Aorta (tissue), 5 donors: ENCODE measurements at regions not wholly inside any gene's neighbourhood (a gene's known extent, or its start where the extent isn't known, plus 50 kb on each side); places are given as distances from the start of the nearest gene placed in this dataset.

Experiments used
- ATAC-seq: fragments of 200-7000 bp; cut with Tn5 transposase; one replicate; pipeline ENCODE4 v1.9.1; 2022; ENCODE audit warnings: moderate library complexity; ENCODE audit not compliant: low FRiP score
- DNase-seq, 2 donors: peaks; one replicate each; pipeline ENCODE4 v3.0.0-alpha.2; 2020
- H3K27ac ChIP-seq, 2 donors: one replicate each; pipeline ENCODE4 v1.5.1; 2013; ENCODE audit warnings: low read length in 2 of 2, mild to moderate bottlenecking in 2 of 2, moderate library complexity in 2 of 2, control low read depth in 1 of 2, inconsistent platforms in 1 of 2, low read depth in 1 of 2
- H3K27me3 ChIP-seq, 2 donors: one replicate each; pipeline ENCODE4 v1.6.1; 2013; ENCODE audit warnings: control low read depth in 1 of 2, low read length in 1 of 2, mild to moderate bottlenecking in 1 of 2, moderate library complexity in 1 of 2; ENCODE audit not compliant: insufficient read depth in 2 of 2, control insufficient read depth in 1 of 2
- H3K36me3 ChIP-seq, 2 donors: one replicate each; pipeline ENCODE4 v1.6.1; 2013; ENCODE audit warnings: control low read depth in 1 of 2, low read length in 1 of 2, mild to moderate bottlenecking in 1 of 2; ENCODE audit not compliant: insufficient read depth in 2 of 2, control insufficient read depth in 1 of 2
- H3K4me1 ChIP-seq, 2 donors: one replicate each; pipeline ENCODE4 v1.6.1; 2013; ENCODE audit warnings: low read length in 2 of 2, control low read depth in 1 of 2, mild to moderate bottlenecking in 1 of 2, moderate library complexity in 1 of 2; ENCODE audit not compliant: insufficient read depth in 2 of 2, control insufficient read depth in 1 of 2
- H3K4me3 ChIP-seq, 2 donors: one replicate each; pipeline ENCODE4 v1.5.1; 2013; ENCODE audit warnings: low read length in 2 of 2, control low read depth in 1 of 2, mild to moderate bottlenecking in 1 of 2
- H3K9me3 ChIP-seq: one replicate; pipeline ENCODE4 v1.6.1; 2013; ENCODE audit warnings: mild to moderate bottlenecking, low read length; ENCODE audit not compliant: control insufficient read depth
- WGBS, 2 donors: extraction: QIAGEN DNeasy Blood & Tissue Kit; methylation state at CpG; one replicate each; pipeline ENCODE4 v1.1.7; 2013; 5-methylcytosine and 5-hydroxymethylcytosine counted together
- intact Hi-C, 2 donors: fragments of 100-400 bp; cut with DNase I; formaldehyde crosslinking; loops; one replicate each; pipeline versions ENCODE4 v1.14.2 to v1.15.0; 2022
- donor health status: healthy with polysubstance abuse.
- donor health status: Bipolar disorder and iron deficiency.
- donor health status: DM: no; HTN: no; CAD: no.
- donor health status: DM: no; HTN: no; CAD: no.
- donor health status: DM: yes; HTN: yes; CAD: no.

DNA sequence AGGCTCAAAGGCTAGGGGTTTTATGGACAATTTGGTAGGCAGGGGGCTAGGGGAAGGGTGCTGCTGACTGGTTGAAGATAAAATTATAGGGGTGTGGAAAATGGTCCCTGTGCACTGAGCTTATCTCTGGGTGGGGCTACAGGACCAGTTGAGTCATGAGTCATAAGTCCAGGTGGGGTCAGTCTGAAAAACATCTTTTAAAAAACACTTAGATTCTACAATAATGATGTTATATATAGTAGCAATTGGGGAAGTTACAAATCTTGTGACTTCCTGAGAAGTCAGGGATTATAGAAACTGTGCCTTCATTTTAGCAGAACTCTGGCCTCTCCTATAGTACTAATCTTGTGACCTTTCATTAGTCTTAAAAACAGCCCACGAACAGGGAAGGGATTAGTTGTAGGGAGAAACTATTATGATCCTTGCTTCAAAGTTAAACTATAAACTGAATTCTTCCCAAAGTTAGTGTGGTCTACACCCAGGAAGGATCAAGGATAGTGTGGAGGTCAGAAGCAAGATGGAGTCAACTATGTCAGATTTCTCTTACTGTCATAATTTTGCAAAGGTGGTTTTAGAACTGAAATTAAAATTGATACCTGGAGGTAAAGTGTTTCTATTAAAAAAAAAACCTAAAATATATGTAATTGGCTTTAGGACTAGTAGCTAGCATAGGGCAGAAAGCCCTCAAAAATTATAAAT, 130.1 kb downstream of the P2RY1 start:
- Histone ChIP-seq H3K4me3 (no peak overlapping the region), H3K36me3 (no peaks in the 10 kb centered on the region), H3K27me3 (no peaks in the 10 kb centered on the region), H3K27ac (no peak overlapping the region), H3K4me1 (no peaks in the 10 kb centered on the region), H3K9me3 (peaks cover 3% of the 10 kb centered on the region)
- WGBS, 2 donors = 87 to 90% methylated on average over 1 of the region's 1 CpG
- intact Hi-C loops = no loop called here
- ATAC-seq (no peak), DNase-seq (no peak)

DNA sequence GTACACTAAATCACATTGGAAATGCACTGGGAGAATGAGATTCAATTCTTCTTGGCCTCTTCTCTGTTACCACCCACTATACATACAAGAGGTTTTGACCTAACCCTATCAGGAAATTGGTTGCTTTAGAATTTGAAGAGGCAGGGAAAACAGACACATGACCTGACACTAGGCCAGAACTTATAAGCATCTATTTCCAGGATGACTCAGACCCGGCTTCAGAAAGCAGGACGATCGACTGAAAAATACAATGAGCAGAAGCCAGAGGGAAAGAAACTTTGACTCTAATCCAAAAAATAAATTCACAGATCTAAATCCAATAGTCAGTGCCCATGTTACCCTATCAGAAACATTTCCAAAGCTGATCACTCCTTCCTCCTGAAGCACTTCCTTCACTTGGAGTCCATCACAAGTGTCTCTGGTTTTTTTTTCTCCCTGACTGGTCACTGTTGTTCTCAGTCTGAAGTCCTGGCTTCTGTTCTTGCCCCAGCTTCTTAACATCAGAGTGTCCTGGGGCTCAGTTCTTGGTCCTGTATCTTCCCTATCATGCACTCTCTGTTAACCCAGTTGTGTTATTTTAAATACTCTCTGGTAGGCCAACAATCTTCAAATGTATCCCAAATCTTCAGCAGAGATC, 133.6 kb downstream of the P2RY1 start:
- DNase-seq (no peak), ATAC-seq (no peak)
- intact Hi-C loops = no loop called here
- Histone ChIP-seq H3K27ac (no peak overlapping the region), H3K4me1 (no peaks in the 10 kb centered on the region), H3K4me3 (no peak overlapping the region), H3K9me3 (peaks cover 3% of the 10 kb centered on the region), H3K27me3 (no peaks in the 10 kb centered on the region), H3K36me3 (no peaks in the 10 kb centered on the region)
- WGBS, 2 donors = 17 to 27% methylated on average over 3 of the region's 3 CpGs

DNA sequence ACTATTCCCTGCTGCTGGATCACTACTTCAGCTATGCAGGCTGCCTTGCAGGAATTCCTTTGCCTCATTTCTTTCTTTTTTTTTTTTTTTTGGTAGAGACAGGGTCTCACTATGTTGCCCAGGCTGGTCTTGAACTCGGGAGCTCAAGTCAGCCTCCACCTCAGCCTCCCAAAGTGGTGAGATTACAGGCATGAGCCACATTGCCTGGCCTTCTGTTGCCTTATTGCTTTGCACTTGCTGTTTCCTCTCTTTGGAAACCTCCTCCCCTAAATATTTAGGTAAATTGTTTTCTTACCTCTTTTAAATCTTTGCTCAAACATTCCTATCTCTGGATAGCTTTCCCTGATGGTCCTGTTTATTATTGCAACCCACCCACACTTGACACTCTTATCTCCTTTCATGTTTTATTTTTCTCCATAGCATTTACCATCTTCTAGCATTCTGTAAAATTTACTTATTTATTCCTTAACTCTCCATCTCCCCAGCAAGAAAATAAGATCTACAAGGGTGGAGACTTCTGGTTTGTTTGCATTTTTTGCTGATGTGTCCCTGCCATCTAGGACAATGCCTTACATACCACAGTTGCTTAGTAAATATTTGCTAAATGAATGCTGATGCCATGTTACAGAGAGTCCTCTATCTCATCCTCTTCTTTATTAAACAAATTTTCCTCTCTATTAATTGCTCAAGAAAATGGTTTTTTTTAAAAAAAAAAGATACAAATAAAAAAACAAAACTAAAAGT, 134.8 kb downstream of the P2RY1 start:
- no peaks in the 10 kb centered on the region for H3K4me1 ChIP-seq
- DNase-seq = no peak
- ATAC-seq = no peak
- H3K27ac ChIP-seq = no peak overlapping the region
- intact Hi-C loops = no loop called here
- 78 to 87% methylated on average over 1 of the region's 1 CpG for WGBS, 2 donors
- H3K9me3 ChIP-seq = peaks cover 3% of the 10 kb centered on the region
- no peak overlapping the region for H3K4me3 ChIP-seq
- no peaks in the 10 kb centered on the region for H3K27me3 ChIP-seq
- no peaks in the 10 kb centered on the region for H3K36me3 ChIP-seq

DNA sequence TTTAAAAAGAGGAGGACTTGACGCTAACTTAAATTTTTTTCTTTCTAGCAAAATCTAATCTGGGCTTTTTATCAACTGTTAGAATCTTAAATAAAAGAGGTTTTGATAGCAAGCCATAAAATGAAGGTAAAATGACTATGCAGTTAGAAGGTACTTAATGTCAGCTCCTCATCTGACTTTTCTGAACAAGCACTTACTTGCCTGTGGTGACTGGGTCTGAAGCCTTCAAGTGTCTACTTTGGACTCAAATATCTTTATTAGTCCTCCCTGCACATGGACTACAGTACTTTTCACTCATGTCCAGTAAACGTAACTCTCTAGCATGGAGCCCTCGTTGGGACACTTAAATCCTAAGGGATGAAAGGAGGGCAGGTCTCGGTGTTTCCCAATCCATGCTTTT, 135.9 kb downstream of the P2RY1 start:
- Histone ChIP-seq H3K27ac (no peak overlapping the region), H3K4me1 (no peaks in the 10 kb centered on the region), H3K9me3 (peaks cover 3% of the 10 kb centered on the region), H3K36me3 (no peaks in the 10 kb centered on the region), H3K27me3 (no peaks in the 10 kb centered on the region), H3K4me3 (no peak overlapping the region)
- intact Hi-C loops = no loop called here
- 84 to 85% methylated on average over 4 of the region's 4 CpGs for WGBS, 2 donors
- DNase-seq = no peak
- ATAC-seq = no peak

DNA sequence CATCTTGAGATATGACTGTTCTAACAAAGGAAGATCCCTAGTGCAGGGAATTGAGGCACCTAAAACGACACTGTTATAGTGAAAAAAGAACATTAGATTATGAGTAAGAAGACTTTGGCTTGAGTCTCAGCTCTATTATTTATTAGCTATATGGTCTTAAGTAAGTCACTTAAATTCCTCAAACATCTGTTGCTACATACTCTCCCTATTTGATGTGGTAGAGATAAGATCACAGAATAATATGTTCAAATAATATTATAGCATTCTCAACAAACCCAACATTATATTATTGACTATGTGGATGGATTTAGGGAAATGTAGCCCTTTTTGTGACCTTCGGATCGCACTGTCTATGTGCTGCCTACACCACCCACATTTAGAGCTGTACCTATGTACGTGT, 136.9 kb downstream of the P2RY1 start:
- no peaks in the 10 kb centered on the region for H3K27me3 ChIP-seq
- H3K4me1 ChIP-seq = no peaks in the 10 kb centered on the region
- H3K9me3 ChIP-seq = peaks cover 1% of the 10 kb centered on the region
- no peak overlapping the region for H3K27ac ChIP-seq
- no peaks in the 10 kb centered on the region for H3K36me3 ChIP-seq
- ATAC-seq (no peak), DNase-seq (no peak)
- intact Hi-C loops = no loop called here
- 85 to 86% methylated on average over 4 of the region's 4 CpGs for WGBS, 2 donors
- no peak overlapping the region for H3K4me3 ChIP-seq

DNA sequence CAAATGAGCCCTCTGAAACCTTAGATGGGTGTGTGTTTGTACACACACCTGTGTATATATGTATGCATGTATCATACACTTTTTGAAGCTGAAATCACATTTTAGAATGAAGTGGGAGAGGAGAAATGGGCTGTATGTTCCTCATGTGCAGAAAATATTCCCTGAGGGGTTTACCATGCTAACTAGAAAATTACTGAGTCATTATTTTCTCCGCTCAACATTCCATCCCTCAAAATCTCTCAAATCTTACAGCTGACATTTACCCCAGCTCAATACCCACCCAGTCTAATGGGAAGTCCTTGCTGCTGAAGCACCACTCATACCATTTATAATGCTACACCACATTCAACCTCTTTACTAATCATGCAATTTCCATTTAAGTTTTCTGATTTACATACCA, 138.6 kb downstream of the P2RY1 start:
- 52 to 70% methylated on average over 1 of the region's 1 CpG for whole genome bisulfite sequencing, 2 donors
- H3K9me3 ChIP-seq = no peaks in the 10 kb centered on the region
- no peak overlapping the region for H3K27ac ChIP-seq
- DNase-seq (no peak), ATAC-seq (no peak)
- H3K36me3 ChIP-seq = no peaks in the 10 kb centered on the region
- H3K27me3 ChIP-seq = no peaks in the 10 kb centered on the region
- intact Hi-C loops = no loop called here
- no peaks in the 10 kb centered on the region for H3K4me1 ChIP-seq
- no peak overlapping the region for H3K4me3 ChIP-seq

DNA sequence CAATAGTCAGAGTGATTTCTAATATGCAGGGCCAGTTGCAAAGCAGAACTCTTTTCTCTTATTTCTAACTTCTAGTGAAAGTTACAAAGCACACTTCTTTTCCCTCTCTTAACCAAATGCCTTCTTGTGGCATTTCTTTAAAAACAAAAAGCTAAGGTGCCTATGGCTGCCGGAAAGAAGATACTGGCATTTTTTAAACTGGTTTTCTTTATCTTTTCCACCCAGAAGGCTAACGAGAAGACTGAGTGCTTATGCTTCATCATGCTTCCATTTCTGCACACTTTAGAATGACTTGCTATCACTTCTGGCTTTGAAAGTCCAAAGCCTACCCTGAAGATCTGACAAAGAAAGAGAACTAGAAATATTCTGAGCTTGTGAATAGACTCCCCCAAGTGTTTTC, 141.3 kb downstream of the P2RY1 start:
- H3K4me1 ChIP-seq = no peaks in the 10 kb centered on the region
- intact Hi-C loops = no loop called here

DNA sequence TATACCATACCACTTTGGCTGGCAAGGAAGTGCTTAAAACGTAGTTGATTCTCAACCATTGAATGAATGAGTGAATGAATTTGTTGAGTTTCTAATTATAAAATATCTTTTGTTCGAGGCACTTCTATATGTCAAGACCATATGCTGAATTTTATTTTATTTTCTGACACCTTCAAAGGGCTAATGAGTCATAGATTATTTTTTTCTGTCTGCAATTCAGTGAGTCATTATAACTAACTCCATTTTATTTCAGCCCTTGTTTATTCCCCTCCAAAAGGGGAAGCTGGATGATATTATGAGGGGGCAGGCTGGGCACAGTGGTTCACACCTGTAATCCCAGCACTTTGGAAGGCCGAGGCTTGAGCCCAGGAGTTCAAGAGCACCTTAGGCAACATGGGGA, 142.4 kb downstream of the P2RY1 start:
- Histone ChIP-seq H3K4me1 (no peaks in the 10 kb centered on the region), H3K36me3 (no peaks in the 10 kb centered on the region), H3K4me3 (no peak overlapping the region), H3K27me3 (no peaks in the 10 kb centered on the region), H3K27ac (no peak overlapping the region), H3K9me3 (no peaks in the 10 kb centered on the region)
- DNase-seq (no peak), ATAC-seq (no peak)
- intact Hi-C loops = no loop called here
- 68 to 76% methylated on average over 3 of the region's 3 CpGs for WGBS, 2 donors

More for the DNA sequence above, 141.3 kb downstream of the P2RY1 start:
- no peak overlapping the region for H3K27ac ChIP-seq
- no peaks in the 10 kb centered on the region for H3K9me3 ChIP-seq
- H3K27me3 ChIP-seq = no peaks in the 10 kb centered on the region
- no peaks in the 10 kb centered on the region for H3K36me3 ChIP-seq
- no peak overlapping the region for H3K4me3 ChIP-seq
- no peak for DNase-seq
- no peak for ATAC-seq
- 59 to 65% methylated on average over 2 of the region's 2 CpGs for WGBS, 2 donors

DNA sequence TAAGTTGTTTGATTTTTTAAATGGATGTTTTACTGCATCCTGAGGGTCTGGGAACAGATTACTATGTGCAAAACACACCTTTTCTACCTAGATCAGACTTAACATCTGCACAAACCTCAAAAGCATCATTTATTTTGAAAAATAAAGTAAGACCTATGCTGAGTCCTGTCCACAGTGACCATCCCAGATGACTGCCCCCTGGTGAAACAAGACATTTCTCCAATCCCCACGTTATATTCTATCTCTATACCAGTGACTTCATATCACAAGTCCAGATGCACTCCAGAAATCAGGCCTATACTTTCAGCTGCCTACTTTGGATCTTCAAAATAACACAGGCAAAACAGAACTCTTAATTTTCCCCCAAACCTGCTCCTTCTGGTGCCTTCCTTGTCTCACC, 143.2 kb downstream of the P2RY1 start:
- no peaks in the 10 kb centered on the region for H3K4me1 ChIP-seq
- no peaks in the 10 kb centered on the region for H3K27me3 ChIP-seq
- ATAC-seq = no peak
- DNase-seq = no peak
- H3K9me3 ChIP-seq = no peaks in the 10 kb centered on the region
- intact Hi-C loops = no loop called here
- H3K36me3 ChIP-seq = no peaks in the 10 kb centered on the region
- WGBS, 2 donors = 63 to 71% methylated on average over 1 of the region's 1 CpG
- H3K4me3 ChIP-seq = no peak overlapping the region
- H3K27ac ChIP-seq = no peak overlapping the region
